GM19395 (cell line): ENCODE measurements at regions not wholly inside any gene's neighbourhood (a gene's known extent, or its start where the extent isn't known, plus 50 kb on each side); places are given as distances from the start of the nearest gene placed in this dataset.

Experiments
- ATAC-seq: cut with Tn5 transposase; IDR thresholded peaks from one replicate; pipeline ENCODE4 v1.9.1; 2021; ENCODE audit warnings: mild to moderate bottlenecking, moderate library complexity; ENCODE audit not compliant: unreplicated experiment

DNA sequence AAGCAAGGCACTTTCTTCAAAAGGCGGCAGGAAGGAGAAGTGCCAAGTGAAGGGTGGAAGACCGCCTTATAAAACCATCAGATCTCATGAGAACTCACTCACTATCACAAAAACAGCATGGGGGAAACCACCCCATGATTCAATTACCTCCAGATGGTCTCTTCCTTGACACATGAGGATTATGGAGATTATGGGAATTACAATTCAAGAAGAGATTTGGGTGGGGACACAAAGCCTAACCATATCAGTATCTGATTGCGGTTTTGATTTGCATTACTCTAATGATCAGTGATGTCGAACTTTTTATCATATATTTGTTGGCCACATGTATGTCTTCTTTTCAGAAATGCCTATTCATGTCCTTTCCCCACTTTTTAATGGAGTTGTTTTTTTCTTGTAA is 549.3 kb upstream of the IL12A start:
- no peak for ATAC-seq

DNA sequence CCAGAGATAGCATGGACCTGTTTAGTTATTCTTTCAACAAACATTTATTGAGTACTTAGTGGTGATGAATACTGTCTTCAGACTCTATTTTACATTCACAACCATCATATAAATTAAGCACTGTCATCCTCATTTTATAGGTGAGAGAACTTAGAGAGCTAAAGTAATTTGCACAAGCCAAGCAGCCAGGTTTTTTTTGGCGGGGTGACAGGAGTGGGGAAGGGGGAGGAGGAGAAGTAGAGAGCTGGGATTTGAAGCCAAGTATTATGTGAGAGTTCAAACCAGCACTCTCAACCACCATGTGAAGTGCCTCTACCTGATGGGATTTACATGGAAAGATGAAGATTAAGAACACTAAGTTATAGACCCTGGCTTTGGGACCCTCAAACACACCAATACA is 547.4 kb upstream of the IL12A start:
- ATAC-seq: no peak

- no peak for ATAC-seq
Observed at GRCh38 chr3:159443266-159443665, 545.4 kb upstream of the IL12A start.

DNA sequence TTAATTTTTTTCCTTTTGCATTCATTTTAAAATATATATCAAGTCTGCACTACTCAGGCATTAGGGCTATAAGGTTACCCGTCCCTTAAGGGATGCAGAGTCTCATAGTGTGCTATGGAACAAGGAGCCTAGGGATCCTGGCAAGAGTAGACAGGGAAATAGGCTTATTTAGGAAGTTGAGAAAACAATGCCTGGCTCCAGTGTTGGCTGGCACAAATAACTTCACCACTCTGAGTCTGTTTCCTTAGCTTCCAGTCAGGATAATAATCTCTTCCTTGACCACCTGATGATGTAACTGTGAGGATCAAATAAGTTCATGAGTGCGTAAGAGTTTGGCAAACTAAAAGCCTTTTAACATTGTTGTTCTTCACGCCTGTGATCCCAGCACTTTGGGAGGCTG is 540.8 kb upstream of the IL12A start:
- no peak for ATAC-seq

GRCh38 chr3:159448902-159449301 is 539.7 kb upstream of the IL12A start:
- ATAC-seq: no peak

GRCh38 chr3:159451067-159451466 is 537.6 kb upstream of the IL12A start:
- no peak for ATAC-seq

GRCh38 chr3:159451482-159451881 is 537.2 kb upstream of the IL12A start:
- no peak for ATAC-seq

DNA sequence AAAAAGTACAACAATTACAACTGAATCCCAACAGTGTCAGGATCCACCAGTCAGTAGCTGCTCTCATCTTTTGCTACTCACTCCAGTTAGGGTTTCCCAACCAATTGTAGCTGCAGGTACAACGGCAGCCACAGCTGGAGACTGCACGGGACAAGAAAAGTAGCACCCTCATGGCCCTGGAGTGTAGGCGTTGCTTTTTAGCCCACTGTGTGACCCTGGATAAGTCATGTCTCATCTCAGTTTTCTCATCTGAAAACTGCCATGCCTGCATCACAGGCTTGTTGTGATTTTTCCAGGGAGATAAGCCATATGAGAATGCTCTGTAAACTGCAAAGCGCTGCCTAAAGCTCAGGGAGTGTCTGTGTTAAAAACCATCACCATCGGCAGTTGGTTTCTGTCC is 535.6 kb upstream of the IL12A start:
- ATAC-seq: no peak

- no peak for ATAC-seq
Observed at GRCh38 chr3:159453945-159454344, 534.7 kb upstream of the IL12A start.

DNA sequence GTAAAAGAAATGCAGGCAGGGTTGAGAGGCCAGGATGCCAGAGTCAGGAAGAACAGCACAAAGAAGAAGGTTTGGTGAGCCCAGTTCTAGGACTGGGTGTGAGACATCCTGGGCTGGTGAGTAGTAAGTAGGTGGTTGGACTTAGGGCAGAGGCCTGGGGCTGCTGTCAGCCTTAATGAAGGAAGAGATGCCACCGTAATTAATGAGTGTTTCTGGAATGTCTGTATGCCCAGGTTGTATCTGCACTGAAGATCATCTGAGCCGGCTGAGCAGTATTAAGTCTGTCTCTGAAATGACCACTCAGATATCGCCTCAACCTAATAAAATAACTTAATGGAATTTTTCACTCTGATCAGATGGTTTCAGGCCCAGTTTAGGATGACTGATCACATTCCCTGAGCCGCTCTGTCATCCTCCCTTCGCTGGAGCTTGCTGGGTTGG is 532.9 kb upstream of the IL12A start:
- no peak for ATAC-seq

DNA sequence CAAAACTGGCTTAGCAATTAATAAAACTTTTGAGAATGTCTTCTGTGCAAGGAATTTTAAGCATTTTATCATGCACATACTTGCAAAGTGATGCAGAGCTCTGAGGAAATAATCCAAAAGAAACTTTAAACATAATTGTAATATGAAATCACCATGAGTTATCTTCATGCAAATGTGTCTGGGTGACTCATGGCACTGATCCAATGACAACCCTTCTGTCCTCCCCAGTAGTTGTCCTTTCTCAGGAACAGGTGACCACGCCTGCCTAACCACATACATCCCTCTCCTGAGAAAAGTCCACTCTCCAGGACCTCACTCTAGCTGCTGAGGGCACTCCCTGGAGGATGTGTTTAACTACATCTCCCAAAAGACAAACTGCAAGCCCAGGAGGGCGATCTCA is 530.6 kb upstream of the IL12A start:
- ATAC-seq: no peak

DNA sequence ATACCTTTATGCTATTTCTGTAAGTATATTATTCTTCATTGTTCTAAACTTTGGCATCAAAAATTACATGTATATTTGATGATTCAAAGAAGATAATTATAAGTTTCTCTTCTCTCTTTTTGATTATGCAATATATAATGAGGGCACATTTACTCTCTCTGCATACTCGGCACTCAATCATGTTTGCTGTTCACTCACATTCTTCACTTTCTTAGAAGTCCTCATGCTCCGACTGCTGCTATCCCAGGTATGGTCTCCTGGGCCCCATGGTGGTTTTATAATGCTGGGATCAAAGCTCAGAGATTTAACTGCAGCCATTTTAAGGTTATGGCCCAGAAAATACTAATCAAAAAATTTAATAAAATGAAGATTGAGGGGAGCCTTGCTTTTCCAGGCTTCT is 529.7 kb upstream of the IL12A start:
- no peak for ATAC-seq

DNA sequence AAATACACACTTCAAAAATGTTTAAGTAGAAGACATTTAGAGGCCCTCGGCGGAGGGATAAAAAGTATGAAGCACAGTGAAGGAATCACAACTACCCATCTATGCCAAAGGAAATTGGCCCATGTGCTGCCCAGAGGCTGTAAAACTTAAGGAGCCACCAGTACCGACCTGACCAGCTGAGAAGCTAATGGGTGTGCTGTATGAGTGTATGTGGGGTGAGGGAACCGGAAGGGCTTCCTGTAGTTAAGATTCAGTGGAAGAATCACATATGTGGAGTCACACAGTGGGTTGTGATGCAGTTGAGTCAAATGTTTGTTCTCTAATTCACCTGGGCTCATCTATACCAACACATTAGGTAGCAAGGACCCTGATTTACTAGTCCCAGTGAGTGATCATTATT is 516.0 kb upstream of the IL12A start:
- no peak for ATAC-seq

DNA sequence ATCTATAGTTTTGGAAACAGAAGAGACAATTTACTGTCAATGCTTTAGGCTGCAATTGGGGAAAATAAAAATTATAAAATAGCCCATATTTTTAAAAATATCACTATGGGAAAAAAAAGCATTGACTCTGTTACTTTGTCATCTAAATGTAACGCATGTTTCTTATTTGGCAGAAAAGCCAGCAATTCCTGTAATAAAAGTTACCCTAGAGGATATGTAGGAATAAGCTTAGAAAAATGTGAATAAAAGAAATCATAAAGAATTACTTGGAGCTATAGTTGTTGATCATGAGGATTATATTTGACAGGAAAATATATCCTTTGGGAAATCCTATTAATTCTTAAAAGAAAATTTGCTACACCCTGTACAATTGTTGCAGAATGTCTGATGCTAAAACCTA is 515.4 kb upstream of the IL12A start:
- ATAC-seq: no peak

GRCh38 chr3:159480046-159480445 is 508.6 kb upstream of the IL12A start:
- no peak for ATAC-seq

DNA sequence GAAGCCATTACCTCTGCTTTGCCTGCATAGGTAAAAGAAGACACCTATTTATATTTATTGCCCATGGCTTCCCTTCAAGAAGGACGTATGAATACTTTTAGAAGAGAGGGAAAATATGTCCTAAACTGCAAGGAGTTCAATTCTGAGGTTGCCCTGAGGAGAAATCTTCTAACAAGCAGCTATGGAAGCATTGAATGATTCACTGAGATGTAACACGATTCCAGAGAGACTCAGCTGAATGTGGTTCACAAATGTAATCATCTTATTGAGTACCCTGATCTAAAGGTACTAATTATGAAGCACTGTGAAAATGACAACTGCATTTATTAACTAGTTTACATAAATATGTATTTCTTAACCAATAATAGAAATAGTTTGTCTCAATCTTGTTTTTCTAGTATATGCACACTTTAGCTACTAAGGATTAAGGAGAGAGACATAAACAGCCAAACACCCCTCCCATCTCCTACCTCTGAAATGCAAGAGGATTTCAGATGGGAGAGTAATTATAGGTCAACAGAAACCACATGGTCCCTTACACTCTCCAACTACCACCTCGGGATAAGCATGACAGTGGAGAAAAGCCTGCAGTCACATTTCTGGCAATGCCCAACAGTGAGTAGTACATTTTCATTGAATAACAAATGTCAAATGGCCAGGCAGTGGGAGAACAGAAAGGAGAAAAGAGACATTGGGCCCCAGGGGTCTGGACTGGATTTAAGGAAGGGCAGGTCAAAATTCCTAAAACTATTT is 506.2 kb upstream of the IL12A start:
- no peak for ATAC-seq

- ATAC-seq: no peak
Observed at GRCh38 chr3:159482994-159483367, 505.7 kb upstream of the IL12A start.

DNA sequence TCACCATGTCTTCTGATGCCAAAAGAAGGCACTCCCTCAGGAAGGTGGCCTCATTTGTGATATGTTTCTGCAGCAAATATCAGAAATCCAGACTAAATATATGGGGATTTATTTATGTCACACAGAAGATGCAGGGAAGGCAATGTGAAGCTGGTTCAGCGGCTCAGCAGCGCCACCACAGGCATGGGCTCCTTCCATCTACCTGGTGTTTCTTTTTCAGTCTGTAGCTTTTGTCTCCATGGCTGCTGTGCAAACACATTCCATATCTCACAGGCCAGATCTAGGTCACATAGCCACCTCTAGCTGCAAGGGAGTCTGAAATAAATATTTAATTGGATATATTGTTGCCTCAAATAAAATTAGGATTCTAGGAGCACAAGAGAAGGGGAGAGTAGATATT is 502.1 kb upstream of the IL12A start:
- no peak for ATAC-seq

- ATAC-seq: no peak
Observed at GRCh38 chr3:159487304-159487703, 501.3 kb upstream of the IL12A start.

- no peak for ATAC-seq
Observed at GRCh38 chr3:159488602-159489001, 500.0 kb upstream of the IL12A start.

- no peak for ATAC-seq
Observed at GRCh38 chr3:159497361-159497760, 491.3 kb upstream of the IL12A start.

DNA sequence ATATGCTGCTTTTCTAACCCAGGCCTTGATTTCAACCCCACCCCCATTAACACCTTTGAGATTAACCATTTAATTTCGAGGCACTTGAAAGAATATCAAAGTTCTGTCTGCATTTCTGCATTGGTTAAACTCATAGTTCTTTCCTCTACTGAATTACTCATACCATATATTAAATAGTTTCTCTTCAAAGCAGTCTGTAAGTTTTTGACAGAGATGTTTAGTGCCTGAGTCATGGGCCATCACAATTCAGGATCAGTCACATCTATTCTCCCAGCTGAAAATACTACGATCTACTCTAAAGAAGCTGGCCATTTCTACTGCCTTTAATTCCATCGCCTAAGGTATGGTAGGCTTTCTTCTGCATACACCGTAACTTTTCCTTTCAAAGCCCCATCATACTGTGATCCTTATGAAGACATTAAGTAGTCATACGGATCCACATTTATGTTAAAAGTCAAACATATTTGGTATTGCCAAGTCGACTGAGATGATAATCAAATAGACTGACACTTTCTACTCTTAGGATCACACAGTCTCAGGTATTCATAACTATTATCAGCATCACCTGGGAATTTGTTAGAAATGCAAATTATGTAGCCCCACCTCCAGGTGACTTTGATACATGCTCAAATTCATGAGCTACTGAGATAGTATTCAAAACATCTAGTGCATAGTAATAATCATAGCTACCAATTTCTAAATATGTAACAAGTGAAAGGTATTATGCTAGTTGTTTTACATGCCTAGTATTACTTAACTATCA is 489.4 kb upstream of the IL12A start:
- ATAC-seq: no peak

DNA sequence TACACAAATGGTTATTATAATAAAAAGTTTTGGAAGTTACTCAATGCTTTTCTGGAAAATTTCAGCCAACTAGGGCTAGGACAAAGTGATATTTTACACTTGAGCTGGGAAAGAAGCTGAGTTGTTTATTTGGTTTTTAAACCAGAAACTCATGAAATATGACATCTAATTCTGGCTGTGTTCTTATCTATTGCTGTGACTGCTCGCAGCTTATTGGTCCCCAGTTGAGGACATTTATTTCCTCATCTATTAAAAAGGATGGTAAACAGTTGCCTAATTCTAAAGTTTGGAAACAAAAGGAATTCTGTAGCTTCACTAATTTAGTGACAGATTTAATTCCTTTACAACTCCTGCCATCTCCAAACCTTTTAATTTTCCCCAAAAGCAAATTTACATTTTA is 487.6 kb upstream of the IL12A start:
- ATAC-seq: no peak
